GM12872 (cell line): ENCODE measurements at regions not wholly inside any gene's neighbourhood (a gene's known extent, or its start where the extent isn't known, plus 50 kb on each side); places are given as distances from the start of the nearest gene placed in this dataset.

Experiments
- TF ChIP-seq, protein P1 (sequence below): IDR thresholded peaks from 3 replicates; pipeline ENCODE4 v1.5.1; 2011; ENCODE audit warnings: low read depth, mild to moderate bottlenecking, low read length, moderate library complexity; ENCODE audit not compliant: insufficient read depth

- TF ChIP-seq, protein P1, sequence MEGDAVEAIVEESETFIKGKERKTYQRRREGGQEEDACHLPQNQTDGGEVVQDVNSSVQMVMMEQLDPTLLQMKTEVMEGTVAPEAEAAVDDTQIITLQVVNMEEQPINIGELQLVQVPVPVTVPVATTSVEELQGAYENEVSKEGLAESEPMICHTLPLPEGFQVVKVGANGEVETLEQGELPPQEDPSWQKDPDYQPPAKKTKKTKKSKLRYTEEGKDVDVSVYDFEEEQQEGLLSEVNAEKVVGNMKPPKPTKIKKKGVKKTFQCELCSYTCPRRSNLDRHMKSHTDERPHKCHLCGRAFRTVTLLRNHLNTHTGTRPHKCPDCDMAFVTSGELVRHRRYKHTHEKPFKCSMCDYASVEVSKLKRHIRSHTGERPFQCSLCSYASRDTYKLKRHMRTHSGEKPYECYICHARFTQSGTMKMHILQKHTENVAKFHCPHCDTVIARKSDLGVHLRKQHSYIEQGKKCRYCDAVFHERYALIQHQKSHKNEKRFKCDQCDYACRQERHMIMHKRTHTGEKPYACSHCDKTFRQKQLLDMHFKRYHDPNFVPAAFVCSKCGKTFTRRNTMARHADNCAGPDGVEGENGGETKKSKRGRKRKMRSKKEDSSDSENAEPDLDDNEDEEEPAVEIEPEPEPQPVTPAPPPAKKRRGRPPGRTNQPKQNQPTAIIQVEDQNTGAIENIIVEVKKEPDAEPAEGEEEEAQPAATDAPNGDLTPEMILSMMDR, result no peak
Measured at GRCh38 chr17:34845296-34845695, 116.0 kb downstream of the CCT6B start.

- TF ChIP-seq, protein P1, result no peak
Measured at GRCh38 chr17:34843682-34844081, 117.6 kb downstream of the CCT6B start.

DNA sequence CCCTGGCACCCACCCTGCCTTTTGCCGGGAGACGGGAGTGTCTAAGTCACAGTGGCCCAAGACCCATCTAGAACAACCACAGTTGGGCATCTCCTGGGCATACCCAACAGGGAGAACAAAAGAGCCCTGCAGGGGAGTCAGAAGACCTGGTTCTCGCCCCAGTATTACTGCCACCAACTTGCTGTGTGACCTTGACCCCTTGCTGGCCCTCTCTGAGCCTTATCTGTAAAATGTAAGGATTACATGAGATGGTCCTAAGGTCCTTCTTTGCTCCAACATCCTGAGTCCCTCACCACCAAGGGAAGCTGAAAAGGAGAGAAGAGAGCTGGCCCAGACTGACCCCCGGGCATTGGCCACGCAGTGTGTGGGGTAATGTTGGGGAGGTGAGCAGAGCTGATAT lies 119.0 kb downstream of the CCT6B start:
- TF ChIP-seq, protein P1, result no peak

DNA sequence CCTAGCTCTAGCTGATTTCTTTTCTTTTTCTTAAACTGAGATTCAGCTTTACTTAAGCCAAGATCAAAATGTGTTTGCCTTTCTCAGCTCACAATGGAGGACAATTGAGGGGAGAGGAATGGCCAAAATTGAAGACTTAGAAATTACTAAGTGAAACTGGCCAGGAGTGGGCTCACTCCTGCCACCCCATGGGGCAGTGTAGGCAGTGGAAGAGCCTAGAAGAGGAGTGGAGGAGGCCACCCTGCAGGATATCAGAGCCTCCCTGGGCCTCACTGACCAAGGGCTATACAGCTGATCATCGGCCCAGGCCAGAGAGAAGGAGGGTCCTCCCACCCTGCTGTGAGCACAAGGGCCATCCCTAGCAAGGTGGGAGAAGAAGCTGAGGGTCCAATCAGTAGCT lies 119.8 kb downstream of the CCT6B start:
- TF ChIP-seq, protein P1, result no peak

- TF ChIP-seq, protein P1, result no peak
Measured at GRCh38 chr17:34840750-34841149, 120.5 kb downstream of the CCT6B start.

DNA sequence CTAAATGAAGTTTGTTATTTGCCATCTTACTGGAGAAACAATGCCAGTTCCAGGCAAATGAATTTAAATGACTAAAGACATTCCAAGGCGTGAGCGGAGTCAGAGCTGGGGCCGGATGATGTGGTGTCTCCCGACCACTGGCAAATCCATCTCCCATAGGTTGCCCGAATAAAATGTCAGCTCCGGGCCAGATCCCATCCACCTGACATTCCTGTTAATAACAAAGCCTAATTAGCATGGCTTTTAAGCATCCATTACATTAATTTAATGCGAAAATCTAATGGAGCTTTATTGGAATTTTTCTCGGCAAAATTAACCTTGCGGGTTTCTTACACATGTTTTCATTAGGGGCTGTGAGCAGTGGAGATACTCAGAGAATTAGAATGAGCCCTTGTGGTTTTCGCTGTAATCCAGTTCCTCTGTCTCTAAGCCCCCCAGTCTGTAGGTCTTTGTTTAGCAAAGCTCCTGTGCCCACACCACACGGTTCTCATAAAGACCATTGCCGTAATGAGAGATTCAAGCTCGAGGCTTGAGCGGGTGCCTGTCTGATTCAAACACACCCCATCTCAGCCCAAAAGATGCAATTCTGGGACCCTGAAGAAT lies 123.3 kb downstream of the CCT6B start:
- TF ChIP-seq, protein P1, result no peak

- TF ChIP-seq, protein P1, result no peak
Measured at GRCh38 chr17:34832376-34832775, 128.9 kb downstream of the CCT6B start.
